ENCODE measurements at regions not wholly inside any gene's neighbourhood (a gene's known extent, or its start where the extent isn't known, plus 50 kb on each side); places are given as distances from the start of the nearest gene placed in this dataset.

GRCh38 chr21:26637201-26637745, 64.2 kb upstream of the CYYR1 start:
- H4K8ac ChIP-seq (ENCODE audit: extremely low read depth, insufficient read depth, low read length) = no peak overlapping the region
- H3K4me2 ChIP-seq (ENCODE audit: insufficient read depth in 1 of 2, low read depth in 2 of 2, low read length in 2 of 2) = no peak overlapping the region
- no peak overlapping the region for H2BK20ac ChIP-seq (ENCODE audit: low read length)
- no peak for TF ChIP-seq MAX (IDR thresholded peaks at IDR 0.05)
- no peak for TF ChIP-seq ATF3 (IDR thresholded peaks at IDR 0.05; ENCODE audit: insufficient read depth, low read depth, low read length)
- no peak for TF ChIP-seq HDAC6 (IDR thresholded peaks at IDR 0.05; ENCODE audit: low read depth, low read length)
- no peak for TF ChIP-seq EZH2 (IDR thresholded peaks at IDR 0.05; ENCODE audit: low read depth, low read length, severe bottlenecking)
- TF ChIP-seq CTBP2 (IDR thresholded peaks at IDR 0.05; ENCODE audit: borderline replicate concordance, insufficient read depth, insufficient read length, low read length) = no peak
- TF ChIP-seq KDM1A (IDR thresholded peaks at IDR 0.05; ENCODE audit: borderline replicate concordance, low read length) = no peak
- no peak for TF ChIP-seq SRF (IDR thresholded peaks at IDR 0.05; ENCODE audit: low read depth, low read length)
- TF ChIP-seq KDM5A (IDR thresholded peaks at IDR 0.05; ENCODE audit: low read length) = no peak
- no peak for TF ChIP-seq GABPA (IDR thresholded peaks at IDR 0.05; ENCODE audit: borderline replicate concordance, insufficient read depth, low read length)
- TF ChIP-seq PHF8 (conservative IDR thresholded peaks at IDR 0.05; ENCODE audit: low read depth, low read length) = no peak
- TF ChIP-seq CREB1 (IDR thresholded peaks at IDR 0.05) = no peak
- no peak for TF ChIP-seq GTF2F1 (IDR thresholded peaks at IDR 0.05; ENCODE audit: borderline replicate concordance, low read depth, low read length)
- TF ChIP-seq EGR1 (IDR thresholded peaks at IDR 0.05; ENCODE audit: borderline replicate concordance, low read depth, low read length) = no peak
- TF ChIP-seq SP4 (IDR thresholded peaks at IDR 0.05; ENCODE audit: low read length) = no peak
- FAIRE-seq (no peak), DNase-seq (ENCODE audit: low read depth in 1 of 2, low spot score in 2 of 2) (no peak)
- H4K5ac ChIP-seq (ENCODE audit: insufficient read length, low read depth, low read length) = no peak overlapping the region
- H3K9me3 ChIP-seq (ENCODE audit: insufficient read depth in 2 of 2, low read depth in 1 of 2, low read length in 1 of 2) = no peaks in the 10 kb centered on the region
- no peak overlapping the region for H3K56ac ChIP-seq (replicated peaks; ENCODE audit: insufficient read length, low read depth, low read length)
- no peaks in the 10 kb centered on the region for H3K23me2 ChIP-seq (ENCODE audit: low read depth, low read length)
- H3K27me3 ChIP-seq (replicated peaks in 1 of 4; ENCODE audit: control insufficient read depth in 3 of 4, extremely low read depth in 1 of 4, insufficient read depth in 3 of 4, low read length in 3 of 4) = peaks cover 0 to 2% (median 0%) of the 10 kb centered on the region in 4 experiments; a peak in 1 of 7 replicates
- no peaks in the 10 kb centered on the region for H3K79me2 ChIP-seq (ENCODE audit: control insufficient read depth in 1 of 2, insufficient read depth in 2 of 2, low read length in 2 of 2)
- no peak overlapping the region for H3K18ac ChIP-seq (ENCODE audit: extremely low read depth, low read length)
- no peaks in the 10 kb centered on the region for H3K4me1 ChIP-seq (replicated peaks in 1 of 4; ENCODE audit: control insufficient read depth in 3 of 4, insufficient read depth in 4 of 4, low read length in 3 of 4)
- no peak overlapping the region for H4K91ac ChIP-seq (replicated peaks; ENCODE audit: insufficient read length, low read length)
- H3K27ac ChIP-seq (ENCODE audit: low read depth, low read length) = no peak overlapping the region
- no peak overlapping the region for H3K4ac ChIP-seq (replicated peaks; ENCODE audit: insufficient read length, low read depth, low read length)
- no peak overlapping the region for H2BK5ac ChIP-seq (ENCODE audit: low read depth, low read length)
- H2BK120ac ChIP-seq (replicated peaks; ENCODE audit: low read depth, low read length) = no peak overlapping the region
- WGBS, 2 experiments (ENCODE audit: extremely low coverage in 1 of 2, insufficient coverage in 1 of 2, insufficient read length in 1 of 2, insufficient replicate concordance in 2 of 2, low coverage in 1 of 2, low lambda C conversion rate in 2 of 2, missing lambda C conversion rate in 1 of 2) = 70% methylated on average over 4 of the region's 4 CpGs; no CpG with 5 or more reads in 1 of the 2 experiments
- no peaks in the 10 kb centered on the region for H3K36me3 ChIP-seq (ENCODE audit: control insufficient read depth in 2 of 4, insufficient read depth in 4 of 4, low read length in 3 of 4)
- no peak overlapping the region for H2AFZ ChIP-seq (ENCODE audit: low read length)
- no peaks in the 10 kb centered on the region for H4K20me1 ChIP-seq (replicated peaks in 1 of 2; ENCODE audit: control insufficient read depth in 1 of 2, insufficient read depth in 2 of 2, low read length in 2 of 2)
- no peak overlapping the region for H3K9ac ChIP-seq (replicated peaks in 1 of 4; ENCODE audit: extremely low read depth in 1 of 4, low read depth in 3 of 4, low read length in 3 of 4)
- CTCF ChIA-PET (ENCODE audit: partially characterized antibody) = no interaction called here
- H3K14ac ChIP-seq (ENCODE audit: insufficient read length) = no peak overlapping the region
- no peak overlapping the region for H2BK15ac ChIP-seq (ENCODE audit: low read length)
- no peak overlapping the region for H3K23ac ChIP-seq (ENCODE audit: insufficient read length)
- POLR2A ChIA-PET (ENCODE audit: partially characterized antibody) = no interaction called here
- H2BK12ac ChIP-seq (ENCODE audit: low read depth, low read length) = no peak overlapping the region
- H3K79me1 ChIP-seq (ENCODE audit: low read depth, low read length) = no peaks in the 10 kb centered on the region
- H2AK5ac ChIP-seq (ENCODE audit: low read depth, low read length) = no peak overlapping the region
- H3K4me3 ChIP-seq (ENCODE audit: extremely low read depth in 1 of 4, insufficient read depth in 2 of 4, low read depth in 3 of 4, low read length in 4 of 4) = no peak overlapping the region

All from H1 (cell line).